K562 (cell line): ENCODE measurements at regions not wholly inside any gene's neighbourhood (a gene's known extent, or its start where the extent isn't known, plus 50 kb on each side); places are given as distances from the start of the nearest gene placed in this dataset.
A peak's percentile ranks its signal among the peaks of the same experiment; 100 is the strongest.

Experiments used
- ATAC-seq: fragments of 200-7000 bp; cut with Tn5 transposase; 3 replicates; pipeline ENCODE4 v1.9.1; 2020; ENCODE audit warnings: moderate library complexity
- BruUV-seq: library from RNA; stranded (reverse); fragments of 400-500 nt; replicated peaks from 2 replicates; lab custom pipeline; 2021; lab: Mats Ljungman, UMichigan
- CTCF ChIA-PET: fragments of 300-600 bp; formaldehyde crosslinking; extraction: SDS; loops from one replicate; lab custom pipeline; 2021; ENCODE audit warnings: low intra/inter-chr PET ratio; lab: Yijun Ruan, JAX
- POLR2A ChIA-PET: fragments of 300-600, 350-650 bp; sonication (Branson Sonifier 250); formaldehyde crosslinking; extraction: SDS; loops from one replicate; lab custom pipeline; 2021; ENCODE audit warnings: antibody characterized with exemption, inconsistent platforms; lab: Yijun Ruan, JAX
- DNase-seq, 4 experiments: peaks; one replicate each; pipeline versions ENCODE4 v3.0.0 to v3.0.0-alpha.2; 2011 to 2018; ENCODE audit warnings: low spot score in 3 of 4, mixed read lengths in 3 of 4; ENCODE audit errors: extremely low read depth in 1 of 4
- FAIRE-seq: peaks from 2 replicates; lab custom pipeline; 2011; peaks lifted over from hg19 to GRCh38; lab: Jason Lieb, UNC
- H2AFZ ChIP-seq: 2 replicates; pipeline ENCODE4 v1.6.0; 2011; ENCODE audit warnings: low read depth, low read length, control low read depth, inconsistent platforms
- H3K27ac ChIP-seq: fragments of 200-600 bp; 3 replicates; pipeline ENCODE4 v1.8.0; 2011; ENCODE audit warnings: low read depth, mild to moderate bottlenecking, control low read depth, inconsistent platforms, low read length, moderate library complexity, mixed read lengths; ENCODE audit errors: extremely low read depth
- H3K27me3 ChIP-seq, 2 experiments: fragments of 300-600 bp in 1 of 2; 2 replicates in 1 of 2; 3 replicates in 1 of 2; pipeline versions ENCODE4 v1.6.0 to v1.8.0; 2011; ENCODE audit warnings: inconsistent platforms in 2 of 2, low read length in 2 of 2, mild to moderate bottlenecking in 1 of 2, mixed read lengths in 1 of 2, moderate library complexity in 1 of 2; ENCODE audit not compliant: control insufficient read depth in 2 of 2, insufficient read depth in 2 of 2
- H3K36me3 ChIP-seq: fragments of 300-600 bp; 3 replicates; pipeline ENCODE4 v1.8.0; 2011; ENCODE audit warnings: mild to moderate bottlenecking, low read length, inconsistent platforms; ENCODE audit not compliant: control insufficient read depth, insufficient read depth
- H3K4me1 ChIP-seq, 2 experiments: fragments of 200-600 bp in 1 of 2; replicated peaks in 1 of 2; 2 replicates in 1 of 2; 3 replicates in 1 of 2; pipeline versions ENCODE4 v1.5.1 to v1.8.0; 2011; ENCODE audit warnings: inconsistent platforms in 2 of 2, low read length in 2 of 2, mild to moderate bottlenecking in 1 of 2, mixed read lengths in 1 of 2, moderate library complexity in 1 of 2; ENCODE audit not compliant: control insufficient read depth in 2 of 2, insufficient read depth in 2 of 2
- H3K4me2 ChIP-seq: 2 replicates; pipeline ENCODE4 v1.6.1; 2011; ENCODE audit warnings: low read length, control low read depth, inconsistent platforms, mixed read lengths; ENCODE audit not compliant: insufficient read depth
- H3K4me3 ChIP-seq: fragments of 200-600 bp; sonication (generic), shearing (Covaris generic); 2 replicates; pipeline ENCODE4 v1.5.1; 2016; ENCODE audit warnings: control low read depth, inconsistent platforms
- H3K79me2 ChIP-seq: fragments of 200-600 bp; 3 replicates; pipeline ENCODE4 v1.8.0; 2011; ENCODE audit warnings: low read length, inconsistent platforms; ENCODE audit not compliant: control insufficient read depth, insufficient read depth
- H3K9ac ChIP-seq, 2 experiments: 2 replicates each; pipeline versions ENCODE4 v1.6.0 to v1.6.1; 2011; ENCODE audit warnings: low read depth in 2 of 2, low read length in 2 of 2, control low read depth in 1 of 2, inconsistent platforms in 1 of 2, mild to moderate bottlenecking in 1 of 2, mixed read lengths in 1 of 2; ENCODE audit not compliant: insufficient read depth in 1 of 2
- H3K9me1 ChIP-seq: one replicate; pipeline ENCODE4 v1.6.0; 2011; ENCODE audit warnings: inconsistent platforms, mild to moderate bottlenecking, low read length, moderate library complexity; ENCODE audit not compliant: control insufficient read depth, insufficient read depth
- H3K9me3 ChIP-seq: replicated peaks from 2 replicates; pipeline ENCODE4 v1.5.1; 2011; ENCODE audit warnings: low read depth, low read length, inconsistent platforms; ENCODE audit not compliant: control insufficient read depth, insufficient read depth
- H4K20me1 ChIP-seq: replicated peaks from 2 replicates; pipeline ENCODE4 v1.6.1; 2011; ENCODE audit warnings: low read length, inconsistent platforms, mixed read lengths; ENCODE audit not compliant: control insufficient read depth, insufficient read depth
- FOXJ3 ChIP-seq: sonication (generic); formaldehyde crosslinking; IDR thresholded peaks from 2 replicates; pipeline ENCODE4 v1.4.0; 2020; ENCODE audit warnings: mild to moderate bottlenecking, missing genetic modification reagents
- GABPA ChIP-seq: fragments of 200-800 bp; sonication (Bioruptor generic); conservative IDR thresholded peaks from 2 replicates; pipeline ENCODE4 v1.6.1; 2016; ENCODE audit warnings: low read depth, missing genetic modification characterization, missing compliant biosample characterization
- NELFE ChIP-seq: IDR thresholded peaks from 2 replicates; pipeline ENCODE4 v1.6.1; 2011; ENCODE audit warnings: mild to moderate bottlenecking; ENCODE audit not compliant: insufficient read depth, insufficient read length
- SAFB ChIP-seq: fragments of 200-400 bp; formaldehyde crosslinking; IDR thresholded peaks from 2 replicates; pipeline ENCODE4 v1.6.1; 2017; ENCODE audit warnings: low read depth, low read length, borderline replicate concordance
- YY1 ChIP-seq, 3 experiments: IDR thresholded peaks; 2 replicates each; pipeline ENCODE4 v1.6.1; 2011; ENCODE audit warnings: low read length in 2 of 3, mild to moderate bottlenecking in 2 of 3, moderate library complexity in 2 of 3, borderline replicate concordance in 1 of 3, control low read depth in 1 of 3, low read depth in 1 of 3; ENCODE audit not compliant: insufficient read depth in 3 of 3, insufficient replicate concordance in 2 of 3, control insufficient read depth in 1 of 3, insufficient read length in 1 of 3; ENCODE audit errors: extremely low read depth in 1 of 3
- ZNF316 ChIP-seq: fragments of 450-650 bp; IDR thresholded peaks from 2 replicates; pipeline ENCODE4 v1.6.1; 2016
- WGBS: fragments of 100-300 bp; shearing (Covaris generic); methylation state at CpG from one replicate; pipeline ENCODE4 v1.1.6; 2016; ENCODE audit warnings: low coverage, mixed read lengths; ENCODE audit not compliant: insufficient coverage; ENCODE audit errors: missing lambda C conversion rate; 5-methylcytosine and 5-hydroxymethylcytosine counted together
- in situ Hi-C: fragments of 300-500 bp; cut with MboI; formaldehyde crosslinking; loops from 4 replicates; pipeline ENCODE4 v1.15.0; 2018; ENCODE audit warnings: inconsistent platforms, mixed read lengths
- intact Hi-C: fragments of 100-400 bp; cut with micrococcal nuclease; formaldehyde crosslinking; loops from 2 replicates; pipeline ENCODE4 v1.14.2; 2022
- TF ChIP-seq, protein P1 (sequence below): fragments of 250-450 bp; sonication (Bioruptor Pico); IDR thresholded peaks from 2 replicates; pipeline ENCODE4 v1.9.0; 2021; ENCODE audit warnings: mild to moderate bottlenecking
- TF ChIP-seq, protein P2 (sequence below): conservative IDR thresholded peaks from 2 replicates; pipeline ENCODE4 v1.6.1; 2011; ENCODE audit warnings: low read depth, mild to moderate bottlenecking, low read length; ENCODE audit not compliant: control insufficient read depth
- TF ChIP-seq, protein P3 (sequence below): fragments of 250-450 bp; sonication (Bioruptor Pico); IDR thresholded peaks from 2 replicates; pipeline ENCODE4 v1.4.0; 2020; ENCODE audit warnings: mild to moderate bottlenecking, moderate library complexity

DNA sequence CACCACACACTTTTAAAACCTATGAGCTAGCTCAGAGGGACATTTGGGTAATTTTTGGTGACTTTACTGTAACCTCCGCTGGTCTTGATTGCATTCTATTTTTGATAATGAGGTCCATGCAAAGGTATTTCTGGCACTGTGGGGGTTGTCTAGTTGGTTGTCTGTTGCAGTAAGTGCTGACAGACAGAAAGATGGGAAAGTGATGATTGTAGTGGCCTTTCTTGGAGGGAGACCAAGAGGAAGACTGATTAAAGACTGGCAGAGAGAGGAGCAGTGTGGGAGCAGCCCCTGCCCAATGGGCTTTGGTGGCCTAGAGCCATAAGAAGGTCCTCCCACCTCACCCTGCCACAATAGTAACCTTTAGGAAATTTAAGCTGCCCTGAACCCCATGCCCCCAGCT is 173.4 kb upstream of the CTBP2 start (continued):
- TF ChIP-seq YY1 (IDR thresholded peaks at IDR 0.05; ENCODE audit: borderline replicate concordance in 1 of 3, control insufficient read depth in 1 of 3, extremely low read depth in 1 of 3, insufficient read depth in 3 of 3, insufficient read length in 1 of 3, insufficient replicate concordance in 2 of 3, low read depth in 1 of 3, low read length in 2 of 3) (no peak), FOXJ3 (CRISPR knock-in tag) (no peak), SAFB (no peak), GABPA (tag) (no peak), NELFE (no peak)
- TF ChIP-seq, protein P1, sequence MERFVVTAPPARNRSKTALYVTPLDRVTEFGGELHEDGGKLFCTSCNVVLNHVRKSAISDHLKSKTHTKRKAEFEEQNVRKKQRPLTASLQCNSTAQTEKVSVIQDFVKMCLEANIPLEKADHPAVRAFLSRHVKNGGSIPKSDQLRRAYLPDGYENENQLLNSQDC, result no peak
- TF ChIP-seq, protein P2, sequence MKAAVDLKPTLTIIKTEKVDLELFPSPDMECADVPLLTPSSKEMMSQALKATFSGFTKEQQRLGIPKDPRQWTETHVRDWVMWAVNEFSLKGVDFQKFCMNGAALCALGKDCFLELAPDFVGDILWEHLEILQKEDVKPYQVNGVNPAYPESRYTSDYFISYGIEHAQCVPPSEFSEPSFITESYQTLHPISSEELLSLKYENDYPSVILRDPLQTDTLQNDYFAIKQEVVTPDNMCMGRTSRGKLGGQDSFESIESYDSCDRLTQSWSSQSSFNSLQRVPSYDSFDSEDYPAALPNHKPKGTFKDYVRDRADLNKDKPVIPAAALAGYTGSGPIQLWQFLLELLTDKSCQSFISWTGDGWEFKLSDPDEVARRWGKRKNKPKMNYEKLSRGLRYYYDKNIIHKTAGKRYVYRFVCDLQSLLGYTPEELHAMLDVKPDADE, result no peak

DNA sequence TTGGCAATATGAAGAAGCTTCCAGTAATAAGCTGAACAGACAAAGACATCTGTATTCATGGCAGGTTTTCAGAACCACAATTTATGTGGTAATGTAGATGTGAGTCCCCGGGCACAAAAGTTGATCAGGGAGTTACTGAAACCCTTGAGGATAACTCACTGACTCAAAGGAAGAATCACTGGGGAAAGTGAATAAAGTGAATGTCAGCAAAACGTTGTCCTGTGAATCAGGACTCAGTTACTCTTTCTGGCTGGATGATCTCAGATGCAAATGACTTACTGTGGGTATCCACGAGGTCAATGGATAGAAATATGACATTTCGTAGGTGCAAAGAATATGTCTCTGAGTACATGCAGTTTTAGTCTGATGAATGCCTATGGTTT is 172.8 kb upstream of the CTBP2 start:
- ATAC-seq (no peak), DNase-seq (no peak), FAIRE-seq (no peak)
- no peaks in the 10 kb centered on the region for H3K4me1 ChIP-seq
- TF ChIP-seq ZNF316, result peak; percentile 14; the same call in 1 of the 2 replicates
- TF ChIP-seq, protein P3, sequence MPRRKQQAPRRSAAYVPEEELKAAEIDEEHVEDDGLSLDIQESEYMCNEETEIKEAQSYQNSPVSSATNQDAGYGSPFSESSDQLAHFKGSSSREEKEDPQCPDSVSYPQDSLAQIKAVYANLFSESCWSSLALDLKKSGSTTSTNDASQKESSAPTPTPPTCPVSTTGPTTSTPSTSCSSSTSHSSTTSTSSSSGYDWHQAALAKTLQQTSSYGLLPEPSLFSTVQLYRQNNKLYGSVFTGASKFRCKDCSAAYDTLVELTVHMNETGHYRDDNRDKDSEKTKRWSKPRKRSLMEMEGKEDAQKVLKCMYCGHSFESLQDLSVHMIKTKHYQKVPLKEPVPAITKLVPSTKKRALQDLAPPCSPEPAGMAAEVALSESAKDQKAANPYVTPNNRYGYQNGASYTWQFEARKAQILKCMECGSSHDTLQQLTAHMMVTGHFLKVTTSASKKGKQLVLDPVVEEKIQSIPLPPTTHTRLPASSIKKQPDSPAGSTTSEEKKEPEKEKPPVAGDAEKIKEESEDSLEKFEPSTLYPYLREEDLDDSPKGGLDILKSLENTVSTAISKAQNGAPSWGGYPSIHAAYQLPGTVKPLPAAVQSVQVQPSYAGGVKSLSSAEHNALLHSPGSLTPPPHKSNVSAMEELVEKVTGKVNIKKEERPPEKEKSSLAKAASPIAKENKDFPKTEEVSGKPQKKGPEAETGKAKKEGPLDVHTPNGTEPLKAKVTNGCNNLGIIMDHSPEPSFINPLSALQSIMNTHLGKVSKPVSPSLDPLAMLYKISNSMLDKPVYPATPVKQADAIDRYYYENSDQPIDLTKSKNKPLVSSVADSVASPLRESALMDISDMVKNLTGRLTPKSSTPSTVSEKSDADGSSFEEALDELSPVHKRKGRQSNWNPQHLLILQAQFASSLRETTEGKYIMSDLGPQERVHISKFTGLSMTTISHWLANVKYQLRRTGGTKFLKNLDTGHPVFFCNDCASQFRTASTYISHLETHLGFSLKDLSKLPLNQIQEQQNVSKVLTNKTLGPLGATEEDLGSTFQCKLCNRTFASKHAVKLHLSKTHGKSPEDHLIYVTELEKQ, result no peak
- H4K20me1 ChIP-seq, result no peaks in the 10 kb centered on the region
- WGBS, result 0% methylated on average over 4 of the region's 4 CpGs
- no peaks in the 10 kb centered on the region for H3K9me1 ChIP-seq
- no peak overlapping the region for H3K9ac ChIP-seq
- no peak overlapping the region for H3K4me2 ChIP-seq
- BruUV-seq, result no TSS peak
- H3K4me3 ChIP-seq, result no peak overlapping the region
- POLR2A ChIA-PET, result no interaction called here
- H3K36me3 ChIP-seq, result no peaks in the 10 kb centered on the region
- in situ Hi-C loops, result no loop called here
- H3K79me2 ChIP-seq, result no peaks in the 10 kb centered on the region
- no peak overlapping the region for H2AFZ ChIP-seq
- H3K9me3 ChIP-seq, result no peaks in the 10 kb centered on the region
- peaks cover 0 to 6% of the 10 kb centered on the region in 2 experiments; a peak in 1 of 5 replicates for H3K27me3 ChIP-seq
- H3K27ac ChIP-seq, result no peak overlapping the region
- CTCF ChIA-PET, result no interaction called here
- intact Hi-C loops, result no loop called here
